ENCODE measurements at regions not wholly inside any gene's neighbourhood (a gene's known extent, or its start where the extent isn't known, plus 50 kb on each side); places are given as distances from the start of the nearest gene placed in this dataset.

GRCh38 chr16:73672135-73672534 is 624.2 kb upstream of the ZFHX3 start:
- Histone ChIP-seq H3K36me3 (no peaks in the 10 kb centered on the region), H3K4me3 (ENCODE audit: low read depth in 1 of 2, low read length in 1 of 2) (no peak overlapping the region), H3K27ac (no peak overlapping the region), H3K4me1 (ENCODE audit: control insufficient read depth in 1 of 2, insufficient read depth in 1 of 2, low read depth in 1 of 2, low read length in 1 of 2) (no peaks in the 10 kb centered on the region), H3K27me3 (no peaks in the 10 kb centered on the region), H3K9me3 (no peaks in the 10 kb centered on the region)
- no peak for TF ChIP-seq CTCF (IDR thresholded peaks at IDR 0.05)

- Histone ChIP-seq H3K36me3 (no peaks in the 10 kb centered on the region), H3K4me3 (ENCODE audit: low read depth in 1 of 2, low read length in 1 of 2) (no peak overlapping the region), H3K27me3 (no peaks in the 10 kb centered on the region), H3K9me3 (no peaks in the 10 kb centered on the region), H3K27ac (no peak overlapping the region), H3K4me1 (ENCODE audit: control insufficient read depth in 1 of 2, insufficient read depth in 1 of 2, low read depth in 1 of 2, low read length in 1 of 2) (no peaks in the 10 kb centered on the region)
- TF ChIP-seq CTCF (IDR thresholded peaks at IDR 0.05): no peak
Observed at GRCh38 chr16:73670836-73671820, 623.2 kb upstream of the ZFHX3 start.

- no peak for TF ChIP-seq CTCF (IDR thresholded peaks at IDR 0.05)
- no peak overlapping the region for H3K4me3 ChIP-seq (ENCODE audit: low read depth in 1 of 2, low read length in 1 of 2)
- H3K4me1 ChIP-seq (ENCODE audit: control insufficient read depth in 1 of 2, insufficient read depth in 1 of 2, low read depth in 1 of 2, low read length in 1 of 2): no peaks in the 10 kb centered on the region
- H3K27ac ChIP-seq: no peak overlapping the region
- H3K9me3 ChIP-seq: no peaks in the 10 kb centered on the region
- H3K27me3 ChIP-seq: no peaks in the 10 kb centered on the region
- H3K36me3 ChIP-seq: no peaks in the 10 kb centered on the region
Observed at GRCh38 chr16:73669535-73670274, 621.8 kb upstream of the ZFHX3 start.

- no peaks in the 10 kb centered on the region for H3K4me1 ChIP-seq (ENCODE audit: control insufficient read depth in 1 of 2, insufficient read depth in 1 of 2, low read depth in 1 of 2, low read length in 1 of 2)
- no peak overlapping the region for H3K4me3 ChIP-seq (ENCODE audit: low read depth in 1 of 2, low read length in 1 of 2)
- no peak overlapping the region for H3K27ac ChIP-seq
- TF ChIP-seq CTCF (IDR thresholded peaks at IDR 0.05): no peak
- no peaks in the 10 kb centered on the region for H3K27me3 ChIP-seq
- H3K9me3 ChIP-seq: no peaks in the 10 kb centered on the region
- no peaks in the 10 kb centered on the region for H3K36me3 ChIP-seq
Observed at GRCh38 chr16:73663720-73664119, 615.8 kb upstream of the ZFHX3 start.

GRCh38 chr16:73636196-73636595 is 588.3 kb upstream of the ZFHX3 start:
- no peaks in the 10 kb centered on the region for H3K27me3 ChIP-seq
- H3K27ac ChIP-seq: no peak overlapping the region
- H3K36me3 ChIP-seq: no peaks in the 10 kb centered on the region
- H3K4me1 ChIP-seq (ENCODE audit: control insufficient read depth in 1 of 2, insufficient read depth in 1 of 2, low read depth in 1 of 2, low read length in 1 of 2): no peaks in the 10 kb centered on the region
- no peaks in the 10 kb centered on the region for H3K9me3 ChIP-seq
- no peak for TF ChIP-seq CTCF (IDR thresholded peaks at IDR 0.05)
- H3K4me3 ChIP-seq (ENCODE audit: low read depth in 1 of 2, low read length in 1 of 2): no peak overlapping the region

All from neutrophil (primary cell).